ENCODE measurements at regions not wholly inside any gene's neighbourhood (a gene's known extent, or its start where the extent isn't known, plus 50 kb on each side); places are given as distances from the start of the nearest gene placed in this dataset.

- TF ChIP-seq CTCF (IDR thresholded peaks at IDR 0.05) (no peak), POLR2A (IDR thresholded peaks at IDR 0.05) (no peak), POLR2AphosphoS5 (IDR thresholded peaks at IDR 0.05; ENCODE audit: insufficient read depth in 1 of 2, low read depth in 1 of 2) (no peak)
These were observed 910.2 kb upstream of the SLC10A2 start for GRCh38 chr13:103976371-103976770.

Measured in vagina (tissue), 2 donors.